Muscle of arm (tissue), 1 donor: ENCODE measurements at regions not wholly inside any gene's neighbourhood (a gene's known extent, or its start where the extent isn't known, plus 50 kb on each side); places are given as distances from the start of the nearest gene placed in this dataset.
"Not testable (repeated sequence)": the region's sequence is repeated elsewhere in the genome, so short reads cannot be mapped to it uniquely, and the experiment has no call there.

Experiments used
- DNase-seq: peaks from one replicate; pipeline ENCODE4 v3.0.0-alpha.2; 2013

DNA sequence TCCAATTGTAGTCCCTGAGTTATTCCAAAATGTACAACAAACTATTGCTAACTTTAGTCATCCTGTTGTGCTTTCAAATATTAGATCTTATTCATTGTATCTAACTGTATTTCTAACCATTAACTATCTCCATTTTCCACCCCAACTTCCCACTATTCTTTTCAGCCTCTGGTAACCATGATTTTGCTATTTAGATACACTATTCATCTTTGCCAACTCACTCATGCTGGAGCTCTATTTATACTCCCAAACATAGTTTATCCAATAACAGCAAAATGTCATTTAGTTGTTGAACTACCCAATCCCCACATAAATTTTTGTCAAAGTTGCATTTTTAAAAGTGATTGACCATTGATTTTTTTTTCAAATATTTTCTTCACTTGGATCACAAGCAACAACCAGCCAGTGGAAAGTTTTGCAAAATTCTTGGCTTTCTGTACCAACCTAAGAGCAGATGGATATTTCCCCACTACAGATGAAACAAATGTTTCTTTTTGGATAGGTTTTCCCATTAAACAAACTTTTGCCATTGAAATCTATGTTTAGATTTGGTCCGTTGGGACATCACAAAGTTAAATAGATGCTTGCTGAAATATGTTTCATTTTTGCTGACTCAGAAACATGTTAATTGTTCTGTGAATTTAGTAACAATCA lies 866.0 kb downstream of the LTN1 start:
- peak; percentile 27 for DNase-seq

DNA sequence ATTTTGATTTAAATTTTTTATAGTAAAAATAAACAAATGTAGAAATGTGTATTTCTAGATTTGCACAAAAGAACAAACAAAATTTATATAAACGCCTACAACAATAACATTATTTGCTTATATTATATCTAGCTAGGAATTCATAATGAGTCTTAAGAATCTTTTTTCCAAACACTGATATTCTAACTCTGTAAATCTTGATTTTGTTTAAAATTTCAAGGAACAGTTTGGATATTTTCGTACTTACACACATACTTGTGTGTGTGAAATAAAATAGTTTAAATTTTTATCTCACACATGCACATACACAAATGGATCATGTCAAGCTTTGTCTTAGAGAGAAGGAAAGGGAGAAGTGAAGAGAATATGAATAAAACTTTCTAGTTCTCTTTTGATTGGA lies 868.1 kb downstream of the LTN1 start:
- DNase-seq: no peak

DNA sequence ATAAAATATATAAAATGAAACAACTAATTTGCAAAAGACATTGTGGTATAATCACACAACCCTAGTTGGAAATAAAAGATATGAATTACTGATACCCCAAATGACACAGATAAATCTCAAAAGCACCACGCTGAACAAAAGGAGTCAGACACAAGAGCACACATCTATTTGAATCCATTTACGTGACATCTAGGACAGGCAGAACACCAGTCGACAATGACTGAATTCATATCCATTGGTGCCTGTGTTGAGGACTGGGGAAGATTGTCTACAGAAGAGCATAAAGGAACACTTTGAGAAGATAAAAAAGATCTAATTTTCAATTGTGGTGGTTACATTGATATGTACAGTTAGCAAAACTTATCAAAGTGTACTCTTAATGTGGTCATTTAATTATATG lies 874.1 kb downstream of the LTN1 start:
- DNase-seq: no peak

DNA sequence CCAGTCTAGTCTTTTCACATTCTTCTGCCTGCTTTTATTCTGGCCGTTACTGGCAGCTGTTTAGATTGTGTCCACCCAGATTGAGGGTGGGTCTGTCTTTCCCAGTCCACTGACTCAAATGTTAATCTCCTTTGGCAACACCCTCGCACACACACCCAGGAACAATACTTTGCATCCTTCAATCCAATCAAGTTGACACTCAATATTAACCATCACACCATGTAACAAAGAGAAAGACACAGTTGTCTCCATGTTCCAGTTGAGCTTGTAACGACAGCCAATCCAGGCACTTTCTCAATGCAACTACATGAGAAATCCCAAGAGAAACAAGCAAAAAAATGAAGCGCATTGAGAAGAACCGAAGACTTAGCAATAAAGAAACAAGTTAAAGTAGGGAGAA lies 877.7 kb downstream of the LTN1 start:
- not testable (repeated sequence) for DNase-seq

DNA sequence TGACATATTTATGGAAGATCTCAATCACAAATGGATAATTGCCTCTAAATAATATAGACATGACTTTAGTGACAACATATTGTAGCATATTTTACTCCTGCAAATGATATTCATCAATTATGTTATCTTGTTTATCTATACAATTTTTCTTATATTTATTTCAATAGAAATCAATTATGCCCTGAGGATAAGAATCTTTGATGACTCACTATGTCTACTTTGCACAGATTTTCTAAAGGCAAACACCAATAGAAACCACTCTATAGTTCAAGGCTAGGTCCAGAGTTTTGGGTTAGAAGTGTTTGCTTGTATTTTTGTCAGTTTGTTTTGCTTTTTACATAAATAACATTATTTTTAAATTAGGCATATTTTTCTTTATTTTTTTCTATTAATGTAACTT lies 879.0 kb downstream of the LTN1 start:
- DNase-seq: no peak

DNA sequence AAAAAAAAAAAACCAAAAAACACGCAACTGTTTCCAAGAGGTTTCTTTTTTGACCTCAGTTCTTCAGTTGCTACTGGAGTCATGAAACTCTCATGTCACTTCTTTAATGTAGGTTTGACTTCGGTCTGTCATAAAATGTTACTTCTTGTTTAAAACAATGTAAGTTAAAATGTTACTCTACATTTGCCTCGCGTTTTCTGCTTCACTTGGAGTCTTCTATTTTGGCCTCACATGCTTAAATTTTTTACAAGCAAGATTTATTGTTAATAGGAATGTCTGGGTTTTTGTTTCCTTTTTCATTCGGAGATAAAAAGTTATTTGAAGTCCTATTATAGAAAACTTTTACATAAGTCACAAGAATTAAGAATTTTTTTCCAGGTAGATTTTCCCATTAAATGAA lies 880.2 kb downstream of the LTN1 start:
- DNase-seq: no peak

DNA sequence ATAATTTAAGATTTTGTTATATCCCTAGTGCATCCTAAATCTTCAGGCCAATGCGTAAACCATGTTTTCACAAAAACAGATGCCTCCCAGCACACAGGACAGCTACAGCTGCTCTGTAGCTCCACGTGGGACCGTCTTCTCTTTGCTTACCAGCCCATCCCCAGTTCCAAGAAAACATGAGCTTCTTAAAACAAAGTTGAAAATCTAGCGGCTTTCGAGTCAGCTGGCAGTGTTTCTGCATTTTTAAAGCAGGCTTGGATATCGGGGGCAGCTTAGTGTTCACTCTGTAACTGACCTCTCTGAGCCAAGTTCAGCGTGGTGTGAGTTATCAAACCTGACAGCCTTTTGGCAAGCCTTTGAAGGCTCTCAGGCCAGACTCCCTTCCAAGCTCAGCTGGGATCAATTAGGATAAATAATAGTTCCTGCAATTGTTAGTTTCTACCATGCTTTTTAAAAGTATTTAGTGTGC lies 881.5 kb downstream of the LTN1 start:
- peak; percentile 92 for DNase-seq

DNA sequence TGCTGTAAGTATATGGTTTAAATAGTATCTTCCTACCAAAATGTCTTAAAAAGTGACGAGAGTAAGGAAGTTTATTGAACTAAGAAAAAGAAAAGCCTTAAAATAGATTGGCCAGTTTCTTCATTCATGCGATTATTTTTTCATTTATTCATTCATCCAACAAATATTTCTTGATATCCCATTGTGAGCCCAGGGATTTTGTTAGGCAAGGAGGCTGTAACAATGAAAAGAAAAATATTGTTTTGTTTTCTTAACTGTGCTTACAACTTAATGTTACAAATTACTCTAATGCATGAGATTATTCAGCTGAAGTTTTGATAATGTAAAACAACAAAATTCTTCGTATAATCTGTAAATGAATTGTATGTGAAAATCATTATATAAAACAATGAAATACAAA lies 882.0 kb downstream of the LTN1 start:
- DNase-seq: no peak

DNA sequence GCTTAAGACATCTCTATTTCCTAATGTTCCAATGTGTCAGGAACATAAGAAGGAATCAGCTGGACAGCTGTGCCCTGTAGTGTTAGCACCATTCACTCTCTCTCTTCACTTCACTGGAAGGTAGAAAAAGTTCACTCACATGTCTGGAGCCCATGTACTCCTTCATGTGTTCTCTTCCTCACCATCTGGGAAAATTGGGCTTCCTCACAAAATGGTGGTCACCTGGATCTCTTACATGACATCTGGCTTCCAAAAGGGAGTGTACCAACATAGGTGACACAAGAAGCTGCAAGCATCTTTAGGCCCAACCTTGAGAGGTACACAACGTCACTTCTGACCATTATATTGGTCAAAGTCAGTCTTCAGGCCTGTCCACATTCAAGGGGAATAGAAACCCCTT lies 882.6 kb downstream of the LTN1 start:
- no peak for DNase-seq

DNA sequence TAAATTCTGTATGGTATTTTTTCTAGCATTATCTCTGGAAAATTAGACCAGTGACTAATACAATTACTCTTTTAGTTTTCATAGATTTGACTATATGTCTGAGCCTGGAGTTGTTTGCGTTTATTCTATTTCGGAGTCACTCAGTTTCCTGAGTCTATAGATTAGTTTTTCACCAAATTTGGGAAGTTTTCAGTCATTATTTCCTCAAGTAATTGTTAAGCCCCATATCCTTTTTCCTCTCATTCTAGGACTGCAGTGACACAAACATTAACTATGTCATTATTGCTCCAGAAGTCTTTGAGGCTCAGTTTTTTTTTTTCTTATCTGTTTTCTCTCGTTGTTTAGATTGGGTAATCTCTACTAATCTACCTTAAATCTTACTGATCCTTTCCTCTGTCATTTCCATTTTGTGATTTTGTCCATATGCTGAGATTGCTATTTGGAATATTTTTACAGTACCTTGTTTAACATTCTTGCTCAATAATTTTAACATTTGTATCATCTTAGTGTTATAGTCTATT lies 886.2 kb downstream of the LTN1 start:
- no peak for DNase-seq

DNA sequence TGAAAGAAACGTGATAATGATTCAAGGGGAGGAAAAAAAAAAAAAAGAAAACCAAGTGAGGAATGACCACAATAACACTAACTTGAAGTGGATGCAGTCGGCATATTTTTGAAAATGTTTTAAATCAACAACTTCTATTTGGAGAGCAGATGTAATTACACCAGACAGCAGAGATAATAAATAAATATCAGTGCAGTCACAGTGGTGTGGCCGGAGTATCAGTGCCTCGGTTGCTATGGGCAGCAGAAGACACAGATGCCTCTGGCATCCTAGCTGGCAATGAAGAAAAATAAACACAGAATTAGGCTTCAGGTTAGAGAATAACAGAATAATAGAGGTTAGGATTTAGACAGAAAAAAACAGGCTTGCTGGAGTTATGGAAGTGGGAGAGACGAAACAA lies 888.3 kb downstream of the LTN1 start:
- no peak for DNase-seq

DNA sequence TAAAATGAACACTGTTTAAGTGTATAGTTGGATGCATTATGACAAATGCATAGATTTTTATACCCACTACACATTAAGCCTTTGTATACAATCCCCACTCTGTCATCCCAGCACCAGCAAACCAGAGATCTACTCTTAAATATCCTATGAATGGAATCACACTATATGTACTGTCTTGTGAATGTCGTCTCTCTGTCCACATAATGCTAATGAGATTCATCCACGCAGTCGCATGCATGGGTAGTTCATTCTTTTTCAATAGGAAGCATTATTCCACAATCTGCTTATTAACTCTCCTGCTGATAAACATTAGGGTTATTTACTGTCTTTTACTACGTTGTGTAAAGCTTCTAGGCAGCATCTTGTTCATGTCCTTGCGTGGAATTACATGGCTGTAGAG lies 892.3 kb downstream of the LTN1 start:
- DNase-seq: no peak

DNA sequence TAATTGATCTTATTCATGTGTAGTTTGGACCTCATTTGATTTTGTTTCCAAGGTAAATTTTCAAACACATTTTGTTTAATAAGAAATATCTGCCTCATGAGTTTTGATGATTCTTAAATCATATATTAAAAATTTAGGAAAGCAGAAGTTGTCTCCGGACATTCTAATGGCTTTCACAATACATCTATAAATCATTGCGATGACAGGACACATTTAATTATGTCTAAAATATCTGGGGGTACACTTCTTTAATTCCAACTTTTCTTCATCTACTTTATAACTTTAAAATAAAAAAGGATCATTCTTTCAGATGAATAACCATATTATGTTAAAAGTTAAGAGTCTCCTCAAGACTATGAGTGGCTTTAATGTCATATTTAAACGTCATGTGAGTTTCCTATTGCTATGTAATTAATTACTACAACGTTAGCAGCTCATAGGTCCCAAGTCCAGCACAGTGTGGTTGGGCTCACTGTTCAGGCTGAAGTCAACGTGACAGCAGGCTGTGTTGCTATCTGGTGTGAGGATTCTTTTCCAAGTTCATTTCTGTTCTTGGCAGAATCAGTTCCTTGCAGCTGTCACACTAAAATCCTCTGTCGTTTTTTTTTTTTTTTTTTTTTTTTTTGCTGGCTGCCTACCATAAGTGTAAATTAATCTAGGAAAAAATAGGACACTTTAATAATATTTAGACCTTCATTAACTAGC lies 893.5 kb downstream of the LTN1 start:
- peak; percentile 66 for DNase-seq

DNA sequence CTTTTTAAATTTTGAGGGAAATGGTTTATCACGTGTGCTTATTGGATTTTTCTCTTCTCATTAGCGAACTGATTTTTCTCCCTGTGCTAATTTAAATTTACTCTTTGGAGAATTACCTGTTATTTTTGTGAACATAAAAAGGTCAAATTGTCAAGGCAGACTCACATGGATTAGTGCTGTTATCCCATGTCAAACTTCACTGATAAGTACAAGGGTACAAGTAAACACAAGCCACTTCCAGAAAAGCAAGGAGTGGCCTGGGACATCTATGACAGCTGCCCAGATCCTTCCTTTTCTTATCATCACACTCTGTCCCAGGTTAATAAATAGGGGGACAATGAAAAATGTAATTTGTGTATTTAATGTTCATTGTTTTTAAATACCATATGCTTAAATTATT lies 901.2 kb downstream of the LTN1 start:
- DNase-seq: no peak

DNA sequence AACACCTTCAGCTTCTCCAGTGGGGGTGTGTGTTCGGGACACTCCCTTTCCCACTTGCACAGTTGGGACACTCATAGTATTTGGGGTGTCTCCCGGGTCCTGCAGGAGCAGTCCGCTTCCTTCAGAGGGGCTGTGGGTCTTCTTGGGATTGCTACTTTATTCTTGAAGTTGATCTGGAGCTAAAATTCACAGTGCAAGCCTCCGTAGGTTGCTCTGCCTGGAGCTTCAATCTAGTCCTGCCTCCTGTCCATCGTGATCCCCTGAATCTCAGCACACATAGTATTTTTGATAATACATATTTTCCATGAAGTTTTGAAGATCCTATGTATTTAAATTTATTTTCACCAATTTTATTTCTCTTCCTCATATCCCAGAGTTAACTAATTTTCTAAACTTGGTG lies 902.1 kb downstream of the LTN1 start:
- no peak for DNase-seq

DNA sequence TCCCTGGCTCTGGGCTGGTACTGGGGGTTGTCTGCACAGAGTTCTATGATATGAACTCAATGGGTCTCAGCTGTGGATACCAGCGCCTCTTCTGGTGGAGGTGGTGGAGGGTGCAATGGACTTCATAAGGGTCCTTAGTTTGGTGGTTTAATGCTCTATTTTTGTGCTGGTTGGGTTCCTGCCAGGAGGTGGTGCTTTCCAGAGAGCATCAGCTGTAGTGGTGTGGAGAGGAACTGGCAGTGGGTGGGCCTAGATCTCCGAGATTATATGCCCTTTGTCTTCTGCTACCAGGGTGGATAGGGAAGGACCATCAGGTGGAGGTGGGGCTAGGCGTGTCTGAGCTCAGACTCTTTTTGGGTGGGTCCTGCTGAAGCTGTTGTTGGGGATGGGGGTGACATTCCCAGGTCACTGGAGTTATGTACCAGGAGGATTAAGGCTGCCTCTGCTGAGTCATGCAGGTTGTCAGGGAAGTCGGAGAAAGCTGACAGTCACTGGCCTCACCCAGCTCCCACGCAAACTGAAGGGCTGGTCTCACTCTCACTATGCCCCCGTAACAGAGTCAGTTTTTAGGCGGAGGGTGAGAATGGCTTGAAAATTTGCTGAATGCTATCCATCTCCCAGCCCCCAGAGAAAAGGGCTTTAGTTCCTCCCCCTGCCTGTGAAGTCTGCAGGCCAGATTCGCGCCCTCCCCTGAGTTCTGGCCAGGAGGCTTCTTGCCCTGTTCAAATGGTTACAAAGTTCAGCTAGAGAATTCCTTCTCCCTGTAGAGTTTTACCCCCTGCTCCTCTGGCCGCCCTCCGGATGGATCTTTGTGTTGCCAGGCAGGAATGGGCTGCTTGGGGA lies 902.9 kb downstream of the LTN1 start:
- no peak for DNase-seq

DNA sequence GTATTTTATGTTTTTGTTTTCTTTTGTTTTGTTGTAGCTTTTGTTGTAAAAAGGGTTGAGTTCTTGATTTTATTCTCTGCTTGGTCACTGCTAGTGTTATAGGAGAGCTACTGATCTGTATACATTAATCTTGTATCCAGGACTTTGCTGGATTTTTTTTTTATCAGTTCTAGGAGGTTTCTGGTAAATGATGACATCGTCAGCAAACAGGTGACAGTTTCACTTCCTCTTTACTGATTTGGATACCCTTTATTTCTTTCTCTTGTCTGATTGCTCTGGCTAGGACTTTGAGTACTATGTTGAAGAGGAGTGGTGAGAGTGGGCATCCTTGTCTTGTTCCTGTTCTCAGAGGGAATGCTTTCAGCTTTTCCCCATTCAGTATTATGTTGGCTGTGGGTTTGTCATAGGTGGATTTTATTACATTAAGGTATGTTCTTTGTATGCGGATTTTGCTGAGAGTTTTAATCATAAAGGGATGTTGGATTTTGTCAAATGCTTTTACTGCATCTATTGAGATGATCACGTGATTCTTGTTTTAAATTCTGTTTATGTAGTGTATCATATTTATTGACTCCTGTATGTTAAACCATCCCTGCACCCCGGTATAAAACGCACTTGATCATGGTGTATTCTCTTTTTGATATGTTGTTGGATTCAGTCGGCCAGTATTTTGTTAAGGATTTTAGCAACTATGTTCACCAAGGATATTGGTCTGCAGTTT lies 905.7 kb downstream of the LTN1 start:
- no peak for DNase-seq

DNA sequence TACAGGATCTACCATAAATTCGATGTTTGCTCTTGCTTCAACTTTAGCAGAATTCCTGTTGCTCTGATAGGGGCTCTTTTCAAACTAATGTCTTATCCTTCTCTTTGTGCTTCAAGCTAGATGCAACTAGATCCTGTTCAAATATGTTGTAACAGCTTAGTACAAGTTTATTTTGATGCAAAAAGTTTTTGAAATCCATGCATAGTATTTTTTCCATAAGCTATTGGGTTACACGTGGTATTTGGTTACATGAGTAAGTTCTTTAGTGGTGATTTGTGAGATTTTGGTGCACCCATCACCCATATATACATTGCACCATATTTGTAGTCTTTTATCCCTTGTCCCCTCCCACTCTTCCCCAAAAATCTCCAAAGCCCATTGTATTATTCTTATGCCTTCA lies 907.7 kb downstream of the LTN1 start:
- no peak for DNase-seq

DNA sequence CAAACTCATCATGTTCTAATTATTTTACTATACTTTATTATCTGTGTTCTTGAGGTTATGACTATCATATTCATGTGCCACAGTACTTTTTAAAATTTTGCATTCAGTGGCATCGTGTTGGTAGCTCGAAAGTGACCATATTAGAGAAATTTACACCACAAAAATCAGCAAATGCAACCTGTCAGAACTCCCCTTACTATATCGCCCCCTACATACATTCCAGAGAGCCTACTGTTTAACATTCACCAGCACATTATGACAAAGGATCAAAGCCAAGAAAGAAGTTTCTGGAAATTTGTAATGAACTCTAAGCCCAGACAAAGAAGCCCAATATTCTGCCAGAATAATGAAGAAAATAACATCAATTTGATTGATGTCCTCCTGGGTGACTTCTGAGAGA lies 909.3 kb downstream of the LTN1 start:
- no peak for DNase-seq

DNA sequence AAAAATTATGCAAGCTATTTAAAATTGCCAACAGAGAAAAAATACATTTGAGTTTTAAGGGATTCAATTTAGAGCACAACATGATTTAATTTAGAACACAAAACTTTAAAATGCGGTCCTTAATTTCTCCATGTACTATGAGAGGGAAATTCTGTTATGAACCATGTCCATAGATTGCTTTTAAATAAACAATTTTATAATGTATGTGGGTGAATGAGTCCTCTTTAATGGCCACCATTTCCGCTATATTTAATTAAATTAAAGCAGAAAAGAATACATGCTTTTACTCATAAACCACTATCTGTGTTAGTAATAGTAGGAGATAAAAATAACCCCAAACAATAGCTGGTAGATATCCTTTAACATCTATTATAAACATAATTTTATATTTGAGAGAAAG lies 914.6 kb downstream of the LTN1 start:
- DNase-seq: no peak

DNA sequence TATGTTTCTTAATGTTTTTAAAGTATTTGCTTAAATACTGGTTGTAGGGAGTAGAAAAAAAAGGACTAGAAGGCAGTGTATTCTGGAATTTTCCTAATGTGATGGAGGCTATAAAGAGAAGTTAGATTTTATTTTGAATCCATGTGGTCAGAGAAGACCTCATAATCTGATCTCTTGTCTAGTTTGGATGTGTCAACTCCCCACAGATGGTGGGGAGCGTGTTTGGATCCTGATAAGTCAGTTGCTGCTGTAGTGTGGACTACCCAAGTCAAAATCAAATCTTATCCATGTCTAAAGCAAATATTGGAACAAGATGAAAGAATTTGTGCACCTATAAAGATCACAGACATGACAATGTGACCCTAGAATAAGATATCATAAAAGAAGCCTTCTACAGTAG lies 918.0 kb downstream of the LTN1 start:
- no peak for DNase-seq

DNA sequence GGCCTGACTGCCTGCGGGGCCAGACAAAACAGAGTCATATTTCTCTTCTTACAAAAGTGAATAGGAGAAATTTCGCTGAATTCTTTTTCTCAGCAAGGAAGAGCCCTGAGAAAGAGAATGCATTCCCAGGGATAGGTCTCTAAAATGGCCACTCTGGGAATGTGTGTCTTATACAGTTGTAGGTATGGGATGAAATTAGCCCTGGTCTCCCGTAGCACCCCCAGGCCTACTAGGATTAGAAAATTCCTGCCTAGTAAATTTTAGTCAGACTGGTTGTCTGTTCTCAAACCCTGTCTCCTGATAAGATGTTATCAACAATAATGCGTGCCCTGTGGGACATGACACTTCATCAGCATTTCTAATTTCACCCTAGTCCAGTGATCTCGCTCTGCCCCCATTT lies 920.1 kb downstream of the LTN1 start:
- DNase-seq: no peak
